H1 (cell line): ENCODE measurements at regions not wholly inside any gene's neighbourhood (a gene's known extent, or its start where the extent isn't known, plus 50 kb on each side); places are given as distances from the start of the nearest gene placed in this dataset.

Experiments
- CTCF ChIA-PET: fragments of 300-600 bp; sonication (Branson Sonifier 250); formaldehyde crosslinking; loops from one replicate; lab custom pipeline; 2021; ENCODE audit not compliant: partially characterized antibody; lab: Charles Lee
- POLR2A ChIA-PET: fragments of 300-600 bp; sonication (Branson Sonifier 250); formaldehyde crosslinking; loops from one replicate; lab custom pipeline; 2021; ENCODE audit warnings: inconsistent platforms; ENCODE audit not compliant: partially characterized antibody; lab: Charles Lee
- DNase-seq, 2 experiments: peaks; one replicate each; pipeline versions ENCODE4 v3.0.0 to v3.0.0-alpha.2; 2010 to 2022; ENCODE audit warnings: low spot score in 2 of 2, low read depth in 1 of 2, mixed read lengths in 1 of 2
- FAIRE-seq: peaks from 2 replicates; lab custom pipeline; 2011; peaks lifted over from hg19 to GRCh38; lab: Jason Lieb, UNC
- H2AFZ ChIP-seq: 2 replicates; pipeline ENCODE4 v1.8.1; 2012; ENCODE audit warnings: low read length, inconsistent platforms
- H2AK5ac ChIP-seq: 2 replicates; pipeline ENCODE4 v1.6.1; 2013; ENCODE audit warnings: low read depth, low read length
- H2BK120ac ChIP-seq: replicated peaks from 2 replicates; pipeline ENCODE3; 2013; ENCODE audit warnings: low read depth, low read length, inconsistent platforms
- H2BK12ac ChIP-seq: 2 replicates; pipeline ENCODE4 v1.6.1; 2013; ENCODE audit warnings: low read depth, low read length
- H2BK15ac ChIP-seq: 2 replicates; pipeline ENCODE4 v1.6.1; 2013; ENCODE audit warnings: low read length
- H2BK20ac ChIP-seq: 2 replicates; pipeline ENCODE4 v1.6.1; 2013; ENCODE audit warnings: low read length
- H2BK5ac ChIP-seq: 2 replicates; pipeline ENCODE4 v1.6.1; 2013; ENCODE audit warnings: low read depth, low read length
- H3K14ac ChIP-seq: 2 replicates; pipeline ENCODE4 v1.6.1; 2013; ENCODE audit warnings: inconsistent platforms; ENCODE audit not compliant: insufficient read length
- H3K18ac ChIP-seq: 2 replicates; pipeline ENCODE4 v1.6.1; 2013; ENCODE audit warnings: low read length; ENCODE audit errors: extremely low read depth
- H3K23ac ChIP-seq: 2 replicates; pipeline ENCODE4 v1.6.1; 2013; ENCODE audit warnings: inconsistent platforms; ENCODE audit not compliant: insufficient read length
- H3K23me2 ChIP-seq: 2 replicates; pipeline ENCODE4 v1.6.1; 2013; ENCODE audit warnings: low read depth, low read length
- H3K27ac ChIP-seq: 2 replicates; pipeline ENCODE4 v1.6.1; 2011; ENCODE audit warnings: low read depth, low read length, inconsistent platforms
- H3K27me3 ChIP-seq, 4 experiments: replicated peaks in 1 of 4; 1 replicate in 1 of 4; 2 replicates in 3 of 4; pipeline versions ENCODE4 v1.6.1 to v1.8.1; 2011 to 2013; ENCODE audit warnings: low read length in 3 of 4, mild to moderate bottlenecking in 3 of 4, inconsistent platforms in 2 of 4, mixed read lengths in 2 of 4, moderate library complexity in 1 of 4; ENCODE audit not compliant: control insufficient read depth in 3 of 4, insufficient read depth in 3 of 4; ENCODE audit errors: extremely low read depth in 1 of 4
- H3K36me3 ChIP-seq, 4 experiments: 2 replicates each; pipeline versions ENCODE4 v1.6.1 to v1.8.1; 2011 to 2013; ENCODE audit warnings: mild to moderate bottlenecking in 4 of 4, low read length in 3 of 4, moderate library complexity in 2 of 4, control low read depth in 1 of 4, inconsistent platforms in 1 of 4; ENCODE audit not compliant: insufficient read depth in 4 of 4, control insufficient read depth in 2 of 4
- H3K4ac ChIP-seq: replicated peaks from 2 replicates; pipeline ENCODE3; 2013; ENCODE audit warnings: low read length, low read depth, mixed read lengths, inconsistent platforms; ENCODE audit not compliant: insufficient read length
- H3K4me1 ChIP-seq, 4 experiments: replicated peaks in 1 of 4; 1 replicate in 1 of 4; 2 replicates in 3 of 4; pipeline versions ENCODE4 v1.6.1 to v1.8.1; 2011 to 2013; ENCODE audit warnings: low read length in 3 of 4, inconsistent platforms in 2 of 4, mixed read lengths in 1 of 4; ENCODE audit not compliant: insufficient read depth in 4 of 4, control insufficient read depth in 3 of 4
- H3K4me2 ChIP-seq, 2 experiments: 2 replicates each; pipeline versions ENCODE4 v1.6.1 to v1.8.1; 2011 to 2013; ENCODE audit warnings: low read depth in 2 of 2, low read length in 2 of 2, control low read depth in 1 of 2, inconsistent platforms in 1 of 2, mild to moderate bottlenecking in 1 of 2; ENCODE audit not compliant: insufficient read depth in 1 of 2
- H3K4me3 ChIP-seq, 4 experiments: fragments of 200-600, 300-600 bp in 1 of 4; sonication (generic), shearing (Covaris generic), sonication (Bioruptor Twin) in 1 of 4; 2 replicates each; pipeline versions ENCODE4 v1.5.1 to v1.8.1; 2011 to 2016; ENCODE audit warnings: low read length in 4 of 4, low read depth in 3 of 4, control low read depth in 2 of 4, inconsistent platforms in 2 of 4, mild to moderate bottlenecking in 2 of 4, mixed read lengths in 1 of 4, moderate library complexity in 1 of 4; ENCODE audit not compliant: insufficient read depth in 2 of 4; ENCODE audit errors: extremely low read depth in 1 of 4
- H3K56ac ChIP-seq: replicated peaks from 2 replicates; pipeline ENCODE3; 2013; ENCODE audit warnings: low read depth, mild to moderate bottlenecking, mixed read lengths, low read length, inconsistent platforms; ENCODE audit not compliant: insufficient read length
- H3K79me1 ChIP-seq: 2 replicates; pipeline ENCODE4 v1.6.1; 2013; ENCODE audit warnings: low read depth, low read length, control low read depth
- H3K79me2 ChIP-seq, 2 experiments: 2 replicates each; pipeline versions ENCODE4 v1.6.1 to v1.8.1; 2012 to 2013; ENCODE audit warnings: low read length in 2 of 2, mild to moderate bottlenecking in 2 of 2, inconsistent platforms in 1 of 2; ENCODE audit not compliant: insufficient read depth in 2 of 2, control insufficient read depth in 1 of 2
- H3K9ac ChIP-seq, 4 experiments: replicated peaks in 1 of 4; 1 replicate in 1 of 4; 2 replicates in 3 of 4; pipeline versions ENCODE4 v1.6.1 to v1.8.1; 2011 to 2013; ENCODE audit warnings: low read depth in 3 of 4, low read length in 3 of 4, control low read depth in 2 of 4, mild to moderate bottlenecking in 2 of 4, moderate library complexity in 2 of 4, inconsistent platforms in 1 of 4; ENCODE audit errors: extremely low read depth in 1 of 4
- H3K9me3 ChIP-seq, 2 experiments: 2 replicates each; pipeline versions ENCODE4 v1.6.1 to v1.8.1; 2012 to 2013; ENCODE audit warnings: mild to moderate bottlenecking in 2 of 2, moderate library complexity in 2 of 2, control low read depth in 1 of 2, inconsistent platforms in 1 of 2, low read depth in 1 of 2, low read length in 1 of 2, mixed read lengths in 1 of 2; ENCODE audit not compliant: insufficient read depth in 2 of 2
- H4K20me1 ChIP-seq, 2 experiments: replicated peaks in 1 of 2; 2 replicates each; pipeline versions ENCODE3 to v1.8.1; 2011 to 2013; ENCODE audit warnings: inconsistent platforms in 2 of 2, low read length in 2 of 2, mild to moderate bottlenecking in 1 of 2; ENCODE audit not compliant: insufficient read depth in 2 of 2, control insufficient read depth in 1 of 2
- H4K5ac ChIP-seq: 2 replicates; pipeline ENCODE4 v1.6.1; 2013; ENCODE audit warnings: low read length, low read depth, mixed read lengths, inconsistent platforms; ENCODE audit not compliant: insufficient read length
- H4K8ac ChIP-seq: 2 replicates; pipeline ENCODE4 v1.8.0; 2013; ENCODE audit warnings: mild to moderate bottlenecking, moderate library complexity, low read length, inconsistent platforms; ENCODE audit not compliant: insufficient read depth; ENCODE audit errors: extremely low read depth
- H4K91ac ChIP-seq: replicated peaks from 2 replicates; pipeline ENCODE3; 2013; ENCODE audit warnings: low read length, mixed read lengths, inconsistent platforms; ENCODE audit not compliant: insufficient read length
- RNF2 ChIP-seq: fragments of 200-900, 300-1000 bp; sonication (generic); IDR thresholded peaks from 2 replicates; pipeline ENCODE4 v1.7.1; 2016; ENCODE audit warnings: borderline replicate concordance, low read depth, mild to moderate bottlenecking, antibody characterized with exemption, low read length; ENCODE audit not compliant: poor library complexity, severe bottlenecking; ENCODE audit errors: missing control alignments
- SRF ChIP-seq: IDR thresholded peaks from 2 replicates; pipeline ENCODE4 v1.6.1; 2011; ENCODE audit warnings: mild to moderate bottlenecking, low read depth, low read length, moderate library complexity
- WGBS, 2 experiments: shearing (Covaris generic) in 1 of 2; methylation state at CpG; one replicate each; pipeline versions ENCODE4 v1.1.6 to v1.1.7; 2013 to 2015; ENCODE audit warnings: low lambda C conversion rate in 2 of 2, mixed read lengths in 2 of 2, inconsistent platforms in 1 of 2, low coverage in 1 of 2, missing lambda C conversion rate in 1 of 2; ENCODE audit not compliant: insufficient replicate concordance in 2 of 2, insufficient coverage in 1 of 2, insufficient read length in 1 of 2; ENCODE audit errors: extremely low coverage in 1 of 2, missing lambda C conversion rate in 1 of 2; 5-methylcytosine and 5-hydroxymethylcytosine counted together

- no peaks in the 10 kb centered on the region for H3K27me3 ChIP-seq
- H2AK5ac ChIP-seq: no peak overlapping the region
- no peak overlapping the region for H2AFZ ChIP-seq
- H2BK12ac ChIP-seq: no peak overlapping the region
- WGBS, 2 experiments: 93% methylated on average over 9 of the region's 9 CpGs; no CpG with 5 or more reads in 1 of the 2 experiments
- H4K20me1 ChIP-seq: no peaks in the 10 kb centered on the region
- H3K79me1 ChIP-seq: no peaks in the 10 kb centered on the region
- no peak for FAIRE-seq
- H3K4me1 ChIP-seq: peaks cover 0 to 2% (median 0%) of the 10 kb centered on the region in 4 experiments; a peak in 2 of 7 replicates
- no peak overlapping the region; the same call in 1 of the 2 replicates for H4K8ac ChIP-seq
- H2BK5ac ChIP-seq: no peak overlapping the region
- H2BK20ac ChIP-seq: no peak overlapping the region
- TF ChIP-seq RNF2 (no peak), SRF (0 out of 2 replicates have a peak, but pooled peaks have one; percentile 40)
- TF ChIP-seq, all 59 proteins: peak for 1
- Histone ChIP-seq H3K36me3 (no peaks in the 10 kb centered on the region), H3K4ac (no peak overlapping the region), H3K9ac (no peak overlapping the region), H4K5ac (no peak overlapping the region), H3K4me2 (no peak overlapping the region), H3K18ac (no peak overlapping the region), H4K91ac (no peak overlapping the region), H3K23me2 (no peaks in the 10 kb centered on the region), H2BK120ac (no peak overlapping the region), H2BK15ac (no peak overlapping the region), H3K14ac (no peak overlapping the region), H3K79me2 (no peaks in the 10 kb centered on the region), H3K56ac (no peak overlapping the region), H3K23ac (no peak overlapping the region), H3K27ac (no peak overlapping the region), H3K9me3 (no peaks in the 10 kb centered on the region), H3K4me3 (no peak overlapping the region)
- DNase-seq: no peak
- ChIA-PET POLR2A (no interaction called here), CTCF (interaction anchor here (1.5 kb wide), 1 partner anchor 9 kb away, joined by 3 read pairs; no protein-coding TSS in a partner anchor)
Observed at GRCh38 chr1:221562542-221563475, 179.1 kb downstream of the DUSP10 start.
